B cell (primary cell): ENCODE measurements at regions not wholly inside any gene's neighbourhood (a gene's known extent, or its start where the extent isn't known, plus 50 kb on each side); places are given as distances from the start of the nearest gene placed in this dataset.

Source experiments
- CTCF ChIP-seq: fragments of 200-600 bp; IDR thresholded peaks from one replicate; pipeline ENCODE4 v1.8.0; 2022; ENCODE audit warnings: antibody characterized with exemption, mild to moderate bottlenecking
- EZH2 ChIP-seq: IDR thresholded peaks from 2 replicates; pipeline ENCODE4 v1.6.1; 2012; ENCODE audit warnings: borderline replicate concordance, low read depth, mild to moderate bottlenecking, moderate library complexity, low read length; ENCODE audit not compliant: insufficient read depth, poor library complexity, severe bottlenecking

- TF ChIP-seq CTCF (no peak), EZH2 (no peak)
Measured at GRCh38 chr14:98724734-98725133, 547.3 kb downstream of the BCL11B start.
